HUES6 (cell line): ENCODE measurements at regions not wholly inside any gene's neighbourhood (a gene's known extent, or its start where the extent isn't known, plus 50 kb on each side); places are given as distances from the start of the nearest gene placed in this dataset.

ENCODE experiments used
- H3K27ac ChIP-seq: 2 replicates; pipeline ENCODE4 v1.7.0; 2013; ENCODE audit warnings: low read depth, mild to moderate bottlenecking, low read length, inconsistent platforms
- H3K27me3 ChIP-seq: 2 replicates; pipeline ENCODE4 v1.6.1; 2013; ENCODE audit warnings: low read length; ENCODE audit not compliant: control insufficient read depth, insufficient read depth
- H3K36me3 ChIP-seq: 2 replicates; pipeline ENCODE4 v1.6.1; 2013; ENCODE audit warnings: low read length; ENCODE audit not compliant: control insufficient read depth, insufficient read depth
- H3K4me1 ChIP-seq: 2 replicates; pipeline ENCODE4 v1.6.1; 2013; ENCODE audit warnings: low read length; ENCODE audit not compliant: control insufficient read depth, insufficient read depth
- H3K4me3 ChIP-seq: 2 replicates; pipeline ENCODE4 v1.5.1; 2013; ENCODE audit warnings: low read depth, low read length
- H3K9ac ChIP-seq: one replicate; pipeline ENCODE4 v1.6.1; 2013; ENCODE audit warnings: mild to moderate bottlenecking, low read length
- H3K9me3 ChIP-seq: 2 replicates; pipeline ENCODE4 v1.6.1; 2013; ENCODE audit warnings: low read depth, low read length; ENCODE audit not compliant: control insufficient read depth, insufficient read depth

- H3K9me3 ChIP-seq, result peaks cover 15% of the 10 kb centered on the region
- no peaks in the 10 kb centered on the region for H3K36me3 ChIP-seq
- no peaks in the 10 kb centered on the region; the same call in 1 of the 2 replicates for H3K4me1 ChIP-seq
- H3K27me3 ChIP-seq, result no peaks in the 10 kb centered on the region
- H3K27ac ChIP-seq, result no peak overlapping the region
- no peak overlapping the region for H3K4me3 ChIP-seq
- H3K9ac ChIP-seq, result no peak overlapping the region
Observed at GRCh38 chr14:101175731-101176534, 272.4 kb upstream of the RTL1 start.

GRCh38 chr14:101176535-101177205, 273.1 kb upstream of the RTL1 start:
- H3K27me3 ChIP-seq, result no peaks in the 10 kb centered on the region
- no peak overlapping the region for H3K27ac ChIP-seq
- H3K4me1 ChIP-seq, result no peaks in the 10 kb centered on the region; the same call in 1 of the 2 replicates
- peaks cover 16% of the 10 kb centered on the region for H3K9me3 ChIP-seq
- no peaks in the 10 kb centered on the region for H3K36me3 ChIP-seq
- no peak overlapping the region for H3K4me3 ChIP-seq
- no peak overlapping the region for H3K9ac ChIP-seq

- Histone ChIP-seq H3K4me1 (no peaks in the 10 kb centered on the region; the same call in 1 of the 2 replicates), H3K27me3 (no peaks in the 10 kb centered on the region), H3K36me3 (no peaks in the 10 kb centered on the region), H3K9ac (no peak overlapping the region), H3K4me3 (no peak overlapping the region), H3K9me3 (peaks cover 22% of the 10 kb centered on the region), H3K27ac (no peak overlapping the region)
Observed at GRCh38 chr14:101177301-101177971, 273.9 kb upstream of the RTL1 start.

GRCh38 chr14:101178184-101179072, 274.9 kb upstream of the RTL1 start:
- H3K9ac ChIP-seq, result no peak overlapping the region

GRCh38 chr14:101179691-101180211, 276.2 kb upstream of the RTL1 start:
- H3K4me3 ChIP-seq, result no peak overlapping the region
- H3K27ac ChIP-seq, result no peak overlapping the region
- no peaks in the 10 kb centered on the region for H3K36me3 ChIP-seq
- H3K9me3 ChIP-seq, result peaks cover 17% of the 10 kb centered on the region
- peaks cover 5% of the 10 kb centered on the region for H3K4me1 ChIP-seq
- H3K9ac ChIP-seq, result no peak overlapping the region
- no peaks in the 10 kb centered on the region for H3K27me3 ChIP-seq

More at GRCh38 chr14:101178184-101179072, 274.9 kb upstream of the RTL1 start:
- Histone ChIP-seq H3K27ac (no peak overlapping the region), H3K4me3 (no peak overlapping the region), H3K36me3 (no peaks in the 10 kb centered on the region), H3K9me3 (peaks cover 17% of the 10 kb centered on the region), H3K27me3 (no peaks in the 10 kb centered on the region), H3K4me1 (peaks cover under 1% of the 10 kb centered on the region)

- Histone ChIP-seq H3K36me3 (no peaks in the 10 kb centered on the region), H3K4me3 (no peak overlapping the region), H3K9ac (no peak overlapping the region), H3K27me3 (no peaks in the 10 kb centered on the region), H3K4me1 (peaks cover 5% of the 10 kb centered on the region), H3K9me3 (peaks cover 17% of the 10 kb centered on the region), H3K27ac (no peak overlapping the region)
Observed at GRCh38 chr14:101181446-101182313, 278.2 kb upstream of the RTL1 start.

- no peak overlapping the region for H3K4me3 ChIP-seq
- peaks cover 5% of the 10 kb centered on the region for H3K4me1 ChIP-seq
- no peak overlapping the region for H3K27ac ChIP-seq
- H3K27me3 ChIP-seq, result no peaks in the 10 kb centered on the region
- no peak overlapping the region for H3K9ac ChIP-seq
- H3K36me3 ChIP-seq, result no peaks in the 10 kb centered on the region
- peaks cover 17% of the 10 kb centered on the region for H3K9me3 ChIP-seq
Observed at GRCh38 chr14:101182476-101182875, 279.0 kb upstream of the RTL1 start.

- Histone ChIP-seq H3K9me3 (peaks cover 17% of the 10 kb centered on the region), H3K27me3 (no peaks in the 10 kb centered on the region), H3K36me3 (no peaks in the 10 kb centered on the region), H3K27ac (no peak overlapping the region), H3K4me1 (peaks cover 5% of the 10 kb centered on the region), H3K4me3 (no peak overlapping the region), H3K9ac (no peak overlapping the region)
Observed at GRCh38 chr14:101183376-101184103, 280.0 kb upstream of the RTL1 start.

- H3K9ac ChIP-seq, result no peak overlapping the region
- H3K27me3 ChIP-seq, result no peaks in the 10 kb centered on the region
- H3K9me3 ChIP-seq, result peaks cover 17% of the 10 kb centered on the region
- peaks cover 5% of the 10 kb centered on the region for H3K4me1 ChIP-seq
- H3K36me3 ChIP-seq, result no peaks in the 10 kb centered on the region
- no peak overlapping the region for H3K27ac ChIP-seq
- no peak overlapping the region for H3K4me3 ChIP-seq
Observed at GRCh38 chr14:101184104-101184455, 280.6 kb upstream of the RTL1 start.
